ENCODE measurements at regions not wholly inside any gene's neighbourhood (a gene's known extent, or its start where the extent isn't known, plus 50 kb on each side); places are given as distances from the start of the nearest gene placed in this dataset.

DNA sequence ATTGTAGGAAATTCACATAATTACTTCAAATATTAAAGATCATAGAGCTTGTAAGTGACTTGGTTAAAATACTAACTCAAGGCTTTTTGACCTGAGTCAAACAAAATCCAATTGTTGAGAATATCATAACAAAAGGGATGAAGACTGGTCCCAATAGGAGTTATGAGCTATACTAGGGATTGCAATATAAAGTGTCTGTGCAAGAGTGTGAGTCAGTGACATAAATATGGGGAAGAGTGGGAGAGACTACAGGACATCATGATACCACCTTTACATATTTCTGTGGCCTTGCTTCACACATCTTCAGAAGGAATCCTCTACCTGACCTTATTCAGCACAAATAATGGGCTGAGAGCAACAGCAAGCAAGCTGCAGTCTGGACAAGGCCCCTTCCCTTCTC, 180.9 kb upstream of the SLC24A2 start:
- Histone ChIP-seq H2BK15ac (ENCODE audit: low read depth, low read length) (no peak overlapping the region), H3K56ac (ENCODE audit: extremely low read depth, insufficient read depth, low read length) (no peak overlapping the region), H3K4me2 (ENCODE audit: low read depth, low read length) (no peak overlapping the region), H3K14ac (replicated peaks; ENCODE audit: low read depth, low read length) (no peak overlapping the region), H3K4me1 (ENCODE audit: control insufficient read depth, insufficient read depth, low read length) (peaks cover 2% of the 10 kb centered on the region; the same call in 1 of the 2 replicates), H3K23ac (ENCODE audit: low read depth, low read length) (no peak overlapping the region), H4K20me1 (ENCODE audit: insufficient read depth, low read length) (no peaks in the 10 kb centered on the region), H2AK9ac (replicated peaks; ENCODE audit: low read depth, low read length, poor library complexity) (no peak overlapping the region), H4K5ac (ENCODE audit: low read depth, low read length) (no peak overlapping the region), H2BK20ac (ENCODE audit: low read depth, low read length) (no peak overlapping the region), H4K91ac (ENCODE audit: insufficient read depth, low read depth, low read length) (no peak overlapping the region), H2BK120ac (ENCODE audit: low read depth, low read length) (no peak overlapping the region), H2AFZ (replicated peaks; ENCODE audit: low read length, poor library complexity) (no peak overlapping the region), H3K36me3 (ENCODE audit: control insufficient read depth, insufficient read depth, low read length) (no peaks in the 10 kb centered on the region), H3K27me3 (ENCODE audit: control insufficient read depth, insufficient read depth, low read length) (peaks cover 21% of the 10 kb centered on the region), H3K4me3 (ENCODE audit: insufficient read depth, low read depth, low read length) (no peak overlapping the region), H3K79me1 (ENCODE audit: low read depth in 1 of 2, low read length in 2 of 2) (no peaks in the 10 kb centered on the region), H3K9me3 (ENCODE audit: control insufficient read depth, insufficient read depth, low read length) (no peaks in the 10 kb centered on the region), H3K4ac (ENCODE audit: low read depth, low read length) (no peak overlapping the region), H4K8ac (ENCODE audit: low read depth in 2 of 2, low read length in 2 of 2) (no peak overlapping the region), H3K9ac (ENCODE audit: low read depth, low read length) (no peak overlapping the region), H3K9me1 (ENCODE audit: insufficient read depth, low read length) (no peaks in the 10 kb centered on the region), H2AK5ac (ENCODE audit: low read depth, low read length) (no peak overlapping the region), H3K18ac (ENCODE audit: low read depth, low read length) (peak overlapping the region; percentile 29; the same call in 1 of the 2 replicates), H3K27ac (ENCODE audit: insufficient read depth, low read length) (no peak overlapping the region), H2BK5ac (ENCODE audit: low read depth, low read length, poor library complexity, severe bottlenecking) (no peak overlapping the region)
- no peak for ATAC-seq (ENCODE audit: low read depth)
- ChIA-PET CTCF (interaction anchor here (0.8 kb wide), 1 partner anchor 17 kb away, joined by 3 read pairs; no protein-coding TSS in a partner anchor), POLR2A (ENCODE audit: unreplicated experiment) (no interaction called here)
- TF ChIP-seq MAZ (IDR thresholded peaks at IDR 0.05; ENCODE audit: borderline replicate concordance, low read depth, low read length), result no peak
- TF ChIP-seq RFX5 (IDR thresholded peaks at IDR 0.05; ENCODE audit: low read depth, low read length), result no peak
- peak; percentile 76 for TF ChIP-seq CEBPB (IDR thresholded peaks at IDR 0.05; ENCODE audit: low read depth, low read length)
- no peak for TF ChIP-seq POLR2A (IDR thresholded peaks at IDR 0.05; ENCODE audit: low read depth, low read length)
- TF ChIP-seq SMC3 (IDR thresholded peaks at IDR 0.05; ENCODE audit: low read depth, low read length), result no peak
- dilution Hi-C loops (cut with HindIII; ENCODE audit: low sequenced_read_pairs, unreplicated experiment), result no loop called here
- no TSS peak for BruUV-seq (replicated peaks)
- intact Hi-C loops (cut with micrococcal nuclease), result no loop called here
- no peak for DNase-seq
- in situ Hi-C loops (cut with MboI; ENCODE audit: low sequenced_read_pairs), result no loop called here
